ENCODE measurements at regions not wholly inside any gene's neighbourhood (a gene's known extent, or its start where the extent isn't known, plus 50 kb on each side); places are given as distances from the start of the nearest gene placed in this dataset.

DNA sequence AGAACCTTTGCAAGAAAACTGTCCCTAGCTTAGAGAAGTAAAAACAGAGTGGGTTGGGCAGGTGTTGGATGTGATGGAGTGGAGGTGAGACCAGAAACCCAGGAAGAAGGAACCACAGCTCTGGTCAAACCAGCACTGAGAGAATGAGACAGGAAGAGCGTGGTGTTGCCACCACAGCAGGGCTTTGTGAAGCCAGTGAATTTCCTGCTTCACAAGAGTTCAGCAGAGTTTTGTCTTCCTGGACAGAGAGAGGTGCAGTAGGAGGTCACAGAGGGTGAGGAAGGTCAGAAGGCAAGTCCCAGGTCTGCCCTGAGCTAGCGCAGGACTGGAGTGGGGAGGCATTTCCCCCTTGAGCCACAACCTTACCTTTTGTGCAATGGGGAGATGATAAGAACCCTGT lies 2306.2 kb upstream of the ACO1 start:
- no peak for TF ChIP-seq CTCF (IDR thresholded peaks at IDR 0.05)

DNA sequence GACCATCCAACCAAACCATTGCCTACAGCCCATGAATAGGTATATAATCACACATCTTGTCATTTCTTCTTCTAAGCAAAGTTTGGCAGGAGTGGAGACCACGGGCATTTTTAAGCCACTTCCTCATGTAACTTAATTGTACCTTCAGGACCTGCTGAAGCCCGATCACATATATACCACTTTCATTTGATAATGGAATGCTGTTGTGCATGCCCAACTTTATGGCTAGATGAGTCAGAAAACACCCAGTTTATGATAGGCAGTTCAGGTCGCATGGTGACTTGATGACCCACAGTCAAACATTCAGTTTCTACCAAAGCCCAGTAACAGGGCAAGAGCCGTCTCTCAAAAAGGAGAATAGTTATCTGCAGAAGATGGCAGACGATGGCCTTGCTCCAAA lies 2295.0 kb upstream of the ACO1 start:
- no peak for TF ChIP-seq CTCF (IDR thresholded peaks at IDR 0.05)

- TF ChIP-seq CTCF (IDR thresholded peaks at IDR 0.05), result no peak
Measured at GRCh38 chr9:30103647-30104394, 2280.6 kb upstream of the ACO1 start.

GRCh38 chr9:30116673-30117217 lies 2267.7 kb upstream of the ACO1 start:
- TF ChIP-seq CTCF (IDR thresholded peaks at IDR 0.05), result no peak

DNA sequence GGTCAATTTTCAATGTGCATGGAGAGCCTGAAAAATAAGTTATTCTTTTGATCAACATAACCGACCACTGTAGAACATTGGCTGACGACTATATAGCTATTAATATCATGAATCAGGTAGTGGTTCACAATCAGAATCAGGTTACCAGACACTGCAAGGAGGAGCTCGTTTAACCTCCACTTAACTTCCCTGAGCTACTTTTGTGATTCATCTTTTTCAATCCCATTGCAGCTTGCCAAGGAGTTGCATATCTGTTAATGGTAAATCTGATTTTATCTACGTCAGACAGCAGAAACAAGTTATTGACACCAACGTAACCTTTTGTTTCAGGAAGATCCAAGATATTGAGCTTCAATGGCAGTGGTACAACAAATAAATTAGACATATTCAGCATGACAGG lies 2263.8 kb upstream of the ACO1 start:
- TF ChIP-seq CTCF (IDR thresholded peaks at IDR 0.05), result no peak

- TF ChIP-seq CTCF (IDR thresholded peaks at IDR 0.05), result no peak
Measured at GRCh38 chr9:30121611-30122010, 2262.8 kb upstream of the ACO1 start.

DNA sequence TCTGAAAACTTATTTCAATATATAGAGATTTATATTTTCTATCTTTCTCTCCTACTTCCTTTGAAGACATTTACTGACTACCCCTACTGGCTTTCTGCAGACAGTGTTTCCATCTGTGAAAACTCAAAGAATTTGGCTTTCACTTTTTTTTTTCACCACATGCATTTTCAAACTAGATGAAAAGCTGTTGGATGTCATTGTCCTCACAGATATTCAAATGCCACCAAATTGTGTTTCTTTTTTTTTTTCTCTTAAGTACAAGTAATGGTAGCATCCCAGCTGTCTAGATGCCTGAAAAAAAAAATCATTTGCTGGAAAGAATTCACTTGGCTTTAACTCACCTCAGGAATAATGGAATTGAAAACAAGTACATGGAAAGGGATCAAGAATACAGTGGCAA lies 2258.6 kb upstream of the ACO1 start:
- no peak for TF ChIP-seq CTCF (IDR thresholded peaks at IDR 0.05)
